GM12872 (cell line): ENCODE measurements at regions not wholly inside any gene's neighbourhood (a gene's known extent, or its start where the extent isn't known, plus 50 kb on each side); places are given as distances from the start of the nearest gene placed in this dataset.

Source experiments
- TF ChIP-seq, protein P1 (sequence below): IDR thresholded peaks from 3 replicates; pipeline ENCODE4 v1.5.1; 2011; ENCODE audit warnings: low read depth, mild to moderate bottlenecking, low read length, moderate library complexity; ENCODE audit not compliant: insufficient read depth

DNA sequence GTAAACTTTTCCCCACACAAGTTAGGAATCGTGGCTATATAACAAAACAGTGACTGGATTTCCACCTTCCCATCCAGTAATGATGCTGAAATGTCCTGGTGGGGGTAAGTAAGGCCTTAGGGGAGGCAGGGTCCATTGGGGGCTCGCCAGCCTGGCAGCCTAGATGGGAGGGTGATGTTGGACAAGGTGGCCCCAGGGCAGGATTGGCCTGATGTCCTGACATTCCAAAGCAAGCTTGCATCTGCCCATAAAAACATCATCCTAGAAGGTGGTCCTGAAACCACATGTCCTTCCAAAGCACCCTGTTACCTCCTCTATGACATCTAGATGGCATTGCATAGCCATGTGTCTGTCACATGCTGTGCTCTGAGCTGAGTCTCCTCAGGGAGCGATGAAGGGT lies 54.1 kb upstream of the RAB6C start:
- TF ChIP-seq, protein P1, sequence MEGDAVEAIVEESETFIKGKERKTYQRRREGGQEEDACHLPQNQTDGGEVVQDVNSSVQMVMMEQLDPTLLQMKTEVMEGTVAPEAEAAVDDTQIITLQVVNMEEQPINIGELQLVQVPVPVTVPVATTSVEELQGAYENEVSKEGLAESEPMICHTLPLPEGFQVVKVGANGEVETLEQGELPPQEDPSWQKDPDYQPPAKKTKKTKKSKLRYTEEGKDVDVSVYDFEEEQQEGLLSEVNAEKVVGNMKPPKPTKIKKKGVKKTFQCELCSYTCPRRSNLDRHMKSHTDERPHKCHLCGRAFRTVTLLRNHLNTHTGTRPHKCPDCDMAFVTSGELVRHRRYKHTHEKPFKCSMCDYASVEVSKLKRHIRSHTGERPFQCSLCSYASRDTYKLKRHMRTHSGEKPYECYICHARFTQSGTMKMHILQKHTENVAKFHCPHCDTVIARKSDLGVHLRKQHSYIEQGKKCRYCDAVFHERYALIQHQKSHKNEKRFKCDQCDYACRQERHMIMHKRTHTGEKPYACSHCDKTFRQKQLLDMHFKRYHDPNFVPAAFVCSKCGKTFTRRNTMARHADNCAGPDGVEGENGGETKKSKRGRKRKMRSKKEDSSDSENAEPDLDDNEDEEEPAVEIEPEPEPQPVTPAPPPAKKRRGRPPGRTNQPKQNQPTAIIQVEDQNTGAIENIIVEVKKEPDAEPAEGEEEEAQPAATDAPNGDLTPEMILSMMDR: no peak

DNA sequence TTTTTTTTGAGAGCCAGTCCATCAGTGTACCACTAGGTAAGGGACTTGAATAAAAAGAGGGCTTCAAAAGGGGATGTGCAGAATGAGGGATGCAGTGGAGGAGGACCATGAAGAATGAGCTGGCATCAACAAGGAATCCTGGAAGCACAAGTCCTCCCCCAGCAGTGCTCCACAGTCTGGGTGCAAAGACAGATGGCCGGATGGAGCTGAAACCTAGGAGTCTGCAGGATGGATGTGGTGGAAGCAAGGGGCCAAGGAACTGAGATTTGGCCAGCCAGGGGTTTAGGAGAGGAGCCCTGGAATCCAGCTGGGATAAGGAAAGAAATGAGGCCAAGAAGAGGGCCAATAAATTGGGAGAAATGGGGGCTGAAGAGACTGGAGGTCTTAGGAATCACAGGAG lies 51.8 kb upstream of the RAB6C start:
- TF ChIP-seq, protein P1: no peak

- TF ChIP-seq, protein P1: no peak
Measured at GRCh38 chr2:129929321-129930290, 49.9 kb upstream of the RAB6C start.
